Endothelial cell of umbilical vein (primary cell): ENCODE measurements at regions not wholly inside any gene's neighbourhood (a gene's known extent, or its start where the extent isn't known, plus 50 kb on each side); places are given as distances from the start of the nearest gene placed in this dataset.

Source experiments
- BruUV-seq: library from RNA; stranded (reverse); fragments of 400-500 nt; replicated peaks from 2 replicates; lab custom pipeline; 2021; lab: Mats Ljungman, UMichigan
- CTCF ChIA-PET: fragments of 300-600, 350-600 bp; sonication (Branson Sonifier 250); formaldehyde crosslinking; loops from one replicate; lab custom pipeline; 2021; ENCODE audit warnings: antibody characterized with exemption, inconsistent platforms; lab: Charles Lee
- POLR2A ChIA-PET: fragments of 300-600, 350-600 bp; sonication (Branson Sonifier 250); formaldehyde crosslinking; loops from one replicate; lab custom pipeline; 2021; ENCODE audit warnings: antibody characterized with exemption, inconsistent platforms; lab: Charles Lee
- DNase-seq: peaks from one replicate; pipeline ENCODE4 v3.0.0-alpha.2; 2011; ENCODE audit warnings: low read depth, low spot score
- FAIRE-seq: peaks from 2 replicates; lab custom pipeline; 2011; peaks lifted over from hg19 to GRCh38; lab: Jason Lieb, UNC
- H2AFZ ChIP-seq: 2 replicates; pipeline ENCODE4 v1.6.0; 2012; ENCODE audit warnings: low read depth, low read length, control low read depth, inconsistent platforms
- H3K27ac ChIP-seq: 2 replicates; pipeline ENCODE4 v1.5.1; 2011; ENCODE audit warnings: low read depth, mild to moderate bottlenecking, control low read depth, low read length, moderate library complexity; ENCODE audit not compliant: insufficient read depth
- H3K27me3 ChIP-seq, 2 experiments: 2 replicates each; pipeline versions ENCODE4 v1.6.0 to v1.6.1; 2011; ENCODE audit warnings: low read length in 2 of 2, mixed read lengths in 1 of 2; ENCODE audit not compliant: control insufficient read depth in 2 of 2, insufficient read depth in 2 of 2
- H3K36me3 ChIP-seq, 2 experiments: 2 replicates in 1 of 2; 3 replicates in 1 of 2; pipeline ENCODE4 v1.5.1; 2011; ENCODE audit warnings: low read length in 2 of 2, mild to moderate bottlenecking in 1 of 2, moderate library complexity in 1 of 2; ENCODE audit not compliant: control insufficient read depth in 2 of 2, insufficient read depth in 2 of 2; ENCODE audit errors: extremely low read depth in 1 of 2
- H3K4me1 ChIP-seq: 3 replicates; pipeline ENCODE4 v1.5.1; 2011; ENCODE audit warnings: mild to moderate bottlenecking, low read length; ENCODE audit not compliant: control insufficient read depth, insufficient read depth; ENCODE audit errors: extremely low read depth
- H3K4me2 ChIP-seq: 2 replicates; pipeline ENCODE4 v1.6.1; 2011; ENCODE audit warnings: low read length, control low read depth, mixed read lengths; ENCODE audit not compliant: insufficient read depth
- H3K4me3 ChIP-seq, 3 experiments: fragments of 200-600 bp in 1 of 3; sonication (generic), shearing (Covaris generic) in 1 of 3; replicated peaks in 1 of 3; 2 replicates each; pipeline ENCODE4 v1.5.1; 2011 to 2016; ENCODE audit warnings: control low read depth in 3 of 3, low read length in 3 of 3, mild to moderate bottlenecking in 2 of 3, inconsistent platforms in 1 of 3, low read depth in 1 of 3, moderate library complexity in 1 of 3; ENCODE audit not compliant: insufficient read depth in 1 of 3
- H3K79me2 ChIP-seq: 2 replicates; pipeline ENCODE4 v1.6.0; 2012; ENCODE audit warnings: low read length, inconsistent platforms; ENCODE audit not compliant: control insufficient read depth, insufficient read depth
- H3K9ac ChIP-seq: replicated peaks from 2 replicates; pipeline ENCODE3; 2011; ENCODE audit warnings: low read length, control low read depth; ENCODE audit not compliant: insufficient read depth; ENCODE audit errors: extremely low read depth
- H3K9me1 ChIP-seq: replicated peaks from 3 replicates; pipeline ENCODE4 v1.6.0; 2011; ENCODE audit warnings: mild to moderate bottlenecking, low read length; ENCODE audit not compliant: control insufficient read depth, insufficient read depth; ENCODE audit errors: extremely low read depth
- H3K9me3 ChIP-seq: replicated peaks from 2 replicates; pipeline ENCODE4 v1.5.1; 2012; ENCODE audit warnings: low read length, inconsistent platforms; ENCODE audit not compliant: control insufficient read depth, insufficient read depth
- H4K20me1 ChIP-seq: replicated peaks from 2 replicates; pipeline ENCODE3; 2011; ENCODE audit warnings: mild to moderate bottlenecking, low read length; ENCODE audit not compliant: control insufficient read depth, insufficient read depth; ENCODE audit errors: extremely low read depth
- EZH2 ChIP-seq: IDR thresholded peaks from 2 replicates; pipeline ENCODE4 v1.6.1; 2012; ENCODE audit warnings: borderline replicate concordance, low read depth, mild to moderate bottlenecking, moderate library complexity, low read length, inconsistent platforms; ENCODE audit not compliant: severe bottlenecking
- FOS ChIP-seq: IDR thresholded peaks from 2 replicates; pipeline ENCODE4 v1.6.1; 2011; ENCODE audit warnings: mild to moderate bottlenecking, low read length, moderate library complexity, borderline replicate concordance; ENCODE audit not compliant: insufficient read depth
- GATA2 ChIP-seq: IDR thresholded peaks from 2 replicates; pipeline ENCODE4 v1.7.0; 2011; ENCODE audit warnings: low read depth, mild to moderate bottlenecking, moderate library complexity, mixed read lengths, low read length; ENCODE audit not compliant: insufficient read length, insufficient read depth
- JUN ChIP-seq: IDR thresholded peaks from 2 replicates; pipeline ENCODE4 v1.6.1; 2011; ENCODE audit warnings: borderline replicate concordance, low read depth; ENCODE audit not compliant: insufficient read length, insufficient read depth
- MYC ChIP-seq: IDR thresholded peaks from one replicate; pipeline ENCODE4 v1.6.1; 2011; ENCODE audit warnings: mild to moderate bottlenecking, low read depth, low read length
- POLR2A ChIP-seq: IDR thresholded peaks from 2 replicates; pipeline ENCODE4 v1.6.1; 2012; ENCODE audit warnings: low read depth, mild to moderate bottlenecking, control low read depth, low read length
- POLR2AphosphoS5 ChIP-seq: IDR thresholded peaks from 2 replicates; pipeline ENCODE4 v1.6.1; 2012; ENCODE audit warnings: low read depth, mild to moderate bottlenecking, control low read depth, low read length, moderate library complexity; ENCODE audit not compliant: insufficient read depth
- dilution Hi-C: fragments of 300-500 bp; cut with MboI; formaldehyde crosslinking; loops from one replicate; pipeline ENCODE4 v1.15.0; 2019; ENCODE audit warnings: low sequenced_read_pairs; ENCODE audit not compliant: extremely low pct_ligation_motif_present
- intact Hi-C: fragments of 100-400 bp; cut with micrococcal nuclease; formaldehyde crosslinking; loops from one replicate; pipeline ENCODE4 v1.10.0; 2022
- TF ChIP-seq, protein P1 (sequence below), 2 donors: IDR thresholded peaks; 1 replicate in 1 of 2; 2 replicates in 1 of 2; pipeline ENCODE4 v1.5.1; 2011; ENCODE audit warnings: low read length in 2 of 2, mild to moderate bottlenecking in 2 of 2, moderate library complexity in 2 of 2, control low read depth in 1 of 2, inconsistent platforms in 1 of 2, low read depth in 1 of 2; ENCODE audit not compliant: insufficient read depth in 1 of 2; ENCODE audit errors: extremely low read depth in 1 of 2
- TF ChIP-seq, protein P2 (sequence below): IDR thresholded peaks from 2 replicates; pipeline ENCODE4 v1.6.1; 2011; ENCODE audit not compliant: insufficient read depth, insufficient read length

- intact Hi-C loops, result no loop called here
- dilution Hi-C loops, result no loop called here
- BruUV-seq, result no TSS peak
- POLR2A ChIA-PET, result no interaction called here
- Histone ChIP-seq H4K20me1 (no peaks in the 10 kb centered on the region), H3K79me2 (no peaks in the 10 kb centered on the region), H3K9ac (no peak overlapping the region), H2AFZ (no peak overlapping the region), H3K4me2 (no peak overlapping the region), H3K9me1 (no peaks in the 10 kb centered on the region), H3K27ac (no peak overlapping the region), H3K4me3 (no peak overlapping the region), H3K4me1 (no peaks in the 10 kb centered on the region), H3K36me3 (no peaks in the 10 kb centered on the region), H3K9me3 (no peaks in the 10 kb centered on the region), H3K27me3 (no peaks in the 10 kb centered on the region)
- no peak for DNase-seq
- TF ChIP-seq POLR2A, result no peak
- no peak for TF ChIP-seq FOS
- TF ChIP-seq POLR2AphosphoS5, result no peak
- TF ChIP-seq GATA2, result no peak
- TF ChIP-seq JUN, result no peak
- no peak for TF ChIP-seq MYC
- TF ChIP-seq, protein P1, sequence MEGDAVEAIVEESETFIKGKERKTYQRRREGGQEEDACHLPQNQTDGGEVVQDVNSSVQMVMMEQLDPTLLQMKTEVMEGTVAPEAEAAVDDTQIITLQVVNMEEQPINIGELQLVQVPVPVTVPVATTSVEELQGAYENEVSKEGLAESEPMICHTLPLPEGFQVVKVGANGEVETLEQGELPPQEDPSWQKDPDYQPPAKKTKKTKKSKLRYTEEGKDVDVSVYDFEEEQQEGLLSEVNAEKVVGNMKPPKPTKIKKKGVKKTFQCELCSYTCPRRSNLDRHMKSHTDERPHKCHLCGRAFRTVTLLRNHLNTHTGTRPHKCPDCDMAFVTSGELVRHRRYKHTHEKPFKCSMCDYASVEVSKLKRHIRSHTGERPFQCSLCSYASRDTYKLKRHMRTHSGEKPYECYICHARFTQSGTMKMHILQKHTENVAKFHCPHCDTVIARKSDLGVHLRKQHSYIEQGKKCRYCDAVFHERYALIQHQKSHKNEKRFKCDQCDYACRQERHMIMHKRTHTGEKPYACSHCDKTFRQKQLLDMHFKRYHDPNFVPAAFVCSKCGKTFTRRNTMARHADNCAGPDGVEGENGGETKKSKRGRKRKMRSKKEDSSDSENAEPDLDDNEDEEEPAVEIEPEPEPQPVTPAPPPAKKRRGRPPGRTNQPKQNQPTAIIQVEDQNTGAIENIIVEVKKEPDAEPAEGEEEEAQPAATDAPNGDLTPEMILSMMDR (IDR thresholded peaks at IDR 0.05; ENCODE audit: extremely low read depth in 1 of 2, insufficient read depth in 1 of 2, low read depth in 1 of 2, low read length in 2 of 2), result no peak
- TF ChIP-seq, protein P2, sequence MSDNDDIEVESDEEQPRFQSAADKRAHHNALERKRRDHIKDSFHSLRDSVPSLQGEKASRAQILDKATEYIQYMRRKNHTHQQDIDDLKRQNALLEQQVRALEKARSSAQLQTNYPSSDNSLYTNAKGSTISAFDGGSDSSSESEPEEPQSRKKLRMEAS, result no peak
- TF ChIP-seq EZH2, result no peak
- CTCF ChIA-PET, result no interaction called here
- FAIRE-seq, result no peak
Observed at GRCh38 chrX:139286342-139286741, 244.2 kb upstream of the F9 start.
